OCI-LY3 (cell line): ENCODE measurements at regions not wholly inside any gene's neighbourhood (a gene's known extent, or its start where the extent isn't known, plus 50 kb on each side); places are given as distances from the start of the nearest gene placed in this dataset.
A peak's percentile ranks its signal among the peaks of the same experiment; 100 is the strongest.

Experiments used
- H2AFZ ChIP-seq: fragments of 200-600, 300-600 bp; shearing (Covaris generic); 2 replicates; pipeline ENCODE4 v1.6.0; 2014; ENCODE audit warnings: antibody characterized with exemption, low read depth, low read length
- H3K27ac ChIP-seq: fragments of 200-600, 300-600 bp; sonication (generic); 2 replicates; pipeline ENCODE4 v1.5.1; 2014; ENCODE audit warnings: mild to moderate bottlenecking, low read length, moderate library complexity, mixed read lengths
- H3K27me3 ChIP-seq: fragments of 200-600, 300-600 bp; sonication (generic); 2 replicates; pipeline ENCODE4 v1.6.1; 2014; ENCODE audit warnings: low read depth, low read length, mixed read lengths
- H3K36me3 ChIP-seq: fragments of 200-600, 300-600 bp; sonication (generic); replicated peaks from 2 replicates; pipeline ENCODE3; 2014; ENCODE audit warnings: low read depth, low read length, mixed read lengths
- H3K4me1 ChIP-seq: fragments of 300-600, 200-600 bp; sonication (generic); 2 replicates; pipeline ENCODE4 v1.6.1; 2014; ENCODE audit warnings: low read length, mixed read lengths
- H3K4me2 ChIP-seq: fragments of 200-600, 300-600 bp; sonication (generic); 2 replicates; pipeline ENCODE4 v1.6.1; 2014; ENCODE audit warnings: low read length, mixed read lengths
- H3K4me3 ChIP-seq: fragments of 300-600, 200-600 bp; sonication (generic); 2 replicates; pipeline ENCODE4 v1.5.1; 2014; ENCODE audit warnings: antibody characterized with exemption, mild to moderate bottlenecking, low read length, moderate library complexity
- H3K79me2 ChIP-seq: fragments of 300-600, 200-600 bp; shearing (Covaris generic); 2 replicates; pipeline ENCODE4 v1.6.1; 2014; ENCODE audit warnings: mild to moderate bottlenecking, low read length, mixed read lengths
- H3K9ac ChIP-seq: fragments of 300-600, 200-600 bp; shearing (Covaris generic); 2 replicates; pipeline ENCODE4 v1.6.0; 2014; ENCODE audit warnings: mild to moderate bottlenecking, low read length, moderate library complexity
- H3K9me3 ChIP-seq: fragments of 200-600, 300-600 bp; shearing (Covaris generic); 2 replicates; pipeline ENCODE4 v1.6.1; 2014; ENCODE audit warnings: low read length, mixed read lengths; ENCODE audit not compliant: insufficient read depth
- H4K20me1 ChIP-seq: fragments of 200-600, 300-600 bp; sonication (generic); 2 replicates; pipeline ENCODE4 v1.6.1; 2016; ENCODE audit warnings: low read length, mixed read lengths; ENCODE audit not compliant: insufficient read depth
- EZH2phosphoT487 ChIP-seq: fragments of 200-600 bp; shearing (Covaris generic); IDR thresholded peaks from 2 replicates; pipeline ENCODE4 v1.6.1; 2018; ENCODE audit warnings: antibody characterized with exemption, mixed run types, low read depth
- TF ChIP-seq, protein P1 (sequence below): fragments of 200-600, 300-600 bp; sonication (generic); IDR thresholded peaks from 2 replicates; pipeline ENCODE4 v1.5.1; 2014; ENCODE audit warnings: antibody characterized with exemption, low read length, low read depth

DNA sequence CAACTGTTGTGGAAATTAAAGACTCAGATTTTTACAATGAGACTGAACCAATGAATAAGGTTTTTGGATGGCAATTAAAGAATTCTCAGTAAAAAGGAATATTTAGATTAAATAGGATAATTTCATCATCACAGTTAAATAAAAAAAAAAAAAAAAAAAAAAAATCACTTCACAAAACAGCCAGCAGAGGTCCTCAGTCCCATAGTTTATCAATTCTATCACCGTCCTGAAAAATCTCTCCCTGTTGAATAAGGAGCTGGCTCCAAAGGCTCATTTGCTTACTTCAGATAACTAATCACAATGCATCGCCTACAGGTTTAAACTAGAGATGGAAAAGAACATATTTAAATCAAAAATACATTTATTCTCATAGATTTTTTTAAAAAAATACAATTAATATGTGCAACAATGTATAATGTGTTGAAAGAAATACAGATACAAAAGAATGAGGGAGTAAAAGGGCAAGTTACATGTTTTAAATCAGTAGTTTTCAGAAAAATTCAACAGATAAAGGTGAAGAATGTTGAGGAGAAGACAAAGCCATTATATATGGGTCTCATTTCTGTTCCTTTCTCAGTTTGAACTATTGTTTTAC lies 175.8 kb upstream of the CHD1 start:
- Histone ChIP-seq H3K79me2 (no peaks in the 10 kb centered on the region), H4K20me1 (no peaks in the 10 kb centered on the region), H3K4me3 (no peak overlapping the region), H3K27ac (no peak overlapping the region), H2AFZ (no peak overlapping the region), H3K9ac (no peak overlapping the region), H3K9me3 (no peaks in the 10 kb centered on the region), H3K4me2 (no peak overlapping the region), H3K36me3 (no peaks in the 10 kb centered on the region), H3K27me3 (no peaks in the 10 kb centered on the region), H3K4me1 (peaks cover 7% of the 10 kb centered on the region; the same call in 1 of the 2 replicates)
- TF ChIP-seq EZH2phosphoT487 = no peak
- TF ChIP-seq, protein P1, sequence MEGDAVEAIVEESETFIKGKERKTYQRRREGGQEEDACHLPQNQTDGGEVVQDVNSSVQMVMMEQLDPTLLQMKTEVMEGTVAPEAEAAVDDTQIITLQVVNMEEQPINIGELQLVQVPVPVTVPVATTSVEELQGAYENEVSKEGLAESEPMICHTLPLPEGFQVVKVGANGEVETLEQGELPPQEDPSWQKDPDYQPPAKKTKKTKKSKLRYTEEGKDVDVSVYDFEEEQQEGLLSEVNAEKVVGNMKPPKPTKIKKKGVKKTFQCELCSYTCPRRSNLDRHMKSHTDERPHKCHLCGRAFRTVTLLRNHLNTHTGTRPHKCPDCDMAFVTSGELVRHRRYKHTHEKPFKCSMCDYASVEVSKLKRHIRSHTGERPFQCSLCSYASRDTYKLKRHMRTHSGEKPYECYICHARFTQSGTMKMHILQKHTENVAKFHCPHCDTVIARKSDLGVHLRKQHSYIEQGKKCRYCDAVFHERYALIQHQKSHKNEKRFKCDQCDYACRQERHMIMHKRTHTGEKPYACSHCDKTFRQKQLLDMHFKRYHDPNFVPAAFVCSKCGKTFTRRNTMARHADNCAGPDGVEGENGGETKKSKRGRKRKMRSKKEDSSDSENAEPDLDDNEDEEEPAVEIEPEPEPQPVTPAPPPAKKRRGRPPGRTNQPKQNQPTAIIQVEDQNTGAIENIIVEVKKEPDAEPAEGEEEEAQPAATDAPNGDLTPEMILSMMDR = peak; percentile 47

- Histone ChIP-seq H3K27ac (no peak overlapping the region), H3K9ac (no peak overlapping the region), H3K4me2 (no peak overlapping the region)
These were observed 173.4 kb upstream of the CHD1 start for GRCh38 chr5:99102073-99102697.

GRCh38 chr5:99099691-99100090 lies 170.9 kb upstream of the CHD1 start:
- H3K36me3 ChIP-seq = no peaks in the 10 kb centered on the region
- TF ChIP-seq, protein P1 = no peak
- TF ChIP-seq EZH2phosphoT487 = no peak
- no peaks in the 10 kb centered on the region for H3K27me3 ChIP-seq
- H3K79me2 ChIP-seq = no peaks in the 10 kb centered on the region
- no peak overlapping the region for H3K4me3 ChIP-seq
- peaks cover 7% of the 10 kb centered on the region; the same call in 1 of the 2 replicates for H3K4me1 ChIP-seq
- H3K9ac ChIP-seq = no peak overlapping the region
- no peaks in the 10 kb centered on the region for H3K9me3 ChIP-seq
- H4K20me1 ChIP-seq = no peaks in the 10 kb centered on the region
- H3K4me2 ChIP-seq = no peak overlapping the region
- no peak overlapping the region for H2AFZ ChIP-seq
- H3K27ac ChIP-seq = no peak overlapping the region

More at GRCh38 chr5:99102073-99102697, 173.4 kb upstream of the CHD1 start:
- Histone ChIP-seq H3K4me3 (no peak overlapping the region), H4K20me1 (no peaks in the 10 kb centered on the region), H3K79me2 (no peaks in the 10 kb centered on the region), H3K4me1 (peaks cover 7% of the 10 kb centered on the region; the same call in 1 of the 2 replicates), H2AFZ (no peak overlapping the region), H3K9me3 (no peaks in the 10 kb centered on the region), H3K27me3 (no peaks in the 10 kb centered on the region), H3K36me3 (no peaks in the 10 kb centered on the region)
- TF ChIP-seq, protein P1 = no peak
- TF ChIP-seq EZH2phosphoT487 = no peak

- H3K36me3 ChIP-seq = no peaks in the 10 kb centered on the region
- TF ChIP-seq, protein P1 = no peak
- no peak for TF ChIP-seq EZH2phosphoT487
- no peak overlapping the region for H3K4me3 ChIP-seq
- H3K4me1 ChIP-seq = no peaks in the 10 kb centered on the region
- H3K9ac ChIP-seq = no peak overlapping the region
- H2AFZ ChIP-seq = no peak overlapping the region
- H3K27me3 ChIP-seq = no peaks in the 10 kb centered on the region
- no peak overlapping the region for H3K4me2 ChIP-seq
- H3K27ac ChIP-seq = no peak overlapping the region
- H3K9me3 ChIP-seq = no peaks in the 10 kb centered on the region
- no peaks in the 10 kb centered on the region for H3K79me2 ChIP-seq
- no peaks in the 10 kb centered on the region for H4K20me1 ChIP-seq
These were observed 161.2 kb upstream of the CHD1 start for GRCh38 chr5:99089822-99090549.
